Neuron (in vitro differentiated cells): ENCODE measurements at regions not wholly inside any gene's neighbourhood (a gene's known extent, or its start where the extent isn't known, plus 50 kb on each side); places are given as distances from the start of the nearest gene placed in this dataset.

Experiments
- H2AFZ ChIP-seq: one replicate; pipeline ENCODE4 v1.6.1; 2013; ENCODE audit warnings: low read depth, mild to moderate bottlenecking, inconsistent platforms, low read length, moderate library complexity
- H3K27me3 ChIP-seq: one replicate; pipeline ENCODE4 v1.6.1; 2013; ENCODE audit warnings: low read length; ENCODE audit not compliant: insufficient read depth
- H3K36me3 ChIP-seq: one replicate; pipeline ENCODE4 v1.6.1; 2013; ENCODE audit warnings: low read length; ENCODE audit not compliant: insufficient read depth
- H3K4me1 ChIP-seq: one replicate; pipeline ENCODE4 v1.6.1; 2013; ENCODE audit warnings: low read length; ENCODE audit not compliant: insufficient read depth
- H3K4me3 ChIP-seq: 2 replicates; pipeline ENCODE4 v1.5.1; 2013; ENCODE audit warnings: mild to moderate bottlenecking, low read length, moderate library complexity
- H3K9me3 ChIP-seq: one replicate; pipeline ENCODE4 v1.6.1; 2013; ENCODE audit warnings: low read length

- H3K36me3 ChIP-seq: no peaks in the 10 kb centered on the region
- H3K9me3 ChIP-seq: no peaks in the 10 kb centered on the region
- H2AFZ ChIP-seq: no peak overlapping the region
- no peak overlapping the region for H3K4me3 ChIP-seq
- H3K27me3 ChIP-seq: no peaks in the 10 kb centered on the region
- H3K4me1 ChIP-seq: no peaks in the 10 kb centered on the region
Measured at GRCh38 chr5:96576876-96577275, 85.3 kb upstream of the CAST start.

- no peaks in the 10 kb centered on the region for H3K27me3 ChIP-seq
Measured at GRCh38 chr5:96577909-96578308, 84.3 kb upstream of the CAST start.

GRCh38 chr5:96579711-96580110, 82.5 kb upstream of the CAST start:
- H3K9me3 ChIP-seq: no peaks in the 10 kb centered on the region
- no peaks in the 10 kb centered on the region for H3K36me3 ChIP-seq
- H3K4me3 ChIP-seq: no peak overlapping the region
- no peak overlapping the region for H2AFZ ChIP-seq
- no peaks in the 10 kb centered on the region for H3K27me3 ChIP-seq
- H3K4me1 ChIP-seq: peaks cover 6% of the 10 kb centered on the region

More at GRCh38 chr5:96577909-96578308, 84.3 kb upstream of the CAST start:
- Histone ChIP-seq H3K4me1 (peaks cover 6% of the 10 kb centered on the region), H3K36me3 (no peaks in the 10 kb centered on the region), H2AFZ (no peak overlapping the region), H3K9me3 (no peaks in the 10 kb centered on the region), H3K4me3 (no peak overlapping the region)

- no peak overlapping the region for H2AFZ ChIP-seq
- H3K36me3 ChIP-seq: no peaks in the 10 kb centered on the region
- H3K9me3 ChIP-seq: no peaks in the 10 kb centered on the region
- no peak overlapping the region for H3K4me3 ChIP-seq
- H3K4me1 ChIP-seq: peaks cover 6% of the 10 kb centered on the region
- no peaks in the 10 kb centered on the region for H3K27me3 ChIP-seq
Measured at GRCh38 chr5:96582343-96582742, 79.8 kb upstream of the CAST start.

DNA sequence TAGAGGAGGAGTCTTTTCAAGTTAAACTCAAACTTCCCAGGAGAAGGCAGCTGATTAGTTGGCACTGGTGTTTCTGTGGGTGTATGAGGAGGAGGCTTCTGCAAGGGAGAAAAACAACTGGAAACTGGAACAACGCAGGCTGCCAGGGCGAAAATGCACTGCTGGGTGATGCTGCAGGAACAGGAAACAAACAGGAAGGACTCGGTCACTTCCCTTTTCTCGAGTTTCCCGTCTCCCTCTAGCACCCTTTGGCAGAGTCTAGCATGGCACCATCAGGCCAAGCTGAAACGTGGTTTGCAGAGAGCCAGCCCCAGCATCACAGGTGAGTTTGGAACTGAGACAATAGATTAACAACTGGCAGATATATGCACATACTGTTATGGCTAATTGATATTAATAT, 77.5 kb upstream of the CAST start:
- Histone ChIP-seq H3K27me3 (no peaks in the 10 kb centered on the region), H3K4me3 (no peak overlapping the region), H3K4me1 (peaks cover 6% of the 10 kb centered on the region), H3K9me3 (no peaks in the 10 kb centered on the region), H2AFZ (no peak overlapping the region), H3K36me3 (no peaks in the 10 kb centered on the region)

DNA sequence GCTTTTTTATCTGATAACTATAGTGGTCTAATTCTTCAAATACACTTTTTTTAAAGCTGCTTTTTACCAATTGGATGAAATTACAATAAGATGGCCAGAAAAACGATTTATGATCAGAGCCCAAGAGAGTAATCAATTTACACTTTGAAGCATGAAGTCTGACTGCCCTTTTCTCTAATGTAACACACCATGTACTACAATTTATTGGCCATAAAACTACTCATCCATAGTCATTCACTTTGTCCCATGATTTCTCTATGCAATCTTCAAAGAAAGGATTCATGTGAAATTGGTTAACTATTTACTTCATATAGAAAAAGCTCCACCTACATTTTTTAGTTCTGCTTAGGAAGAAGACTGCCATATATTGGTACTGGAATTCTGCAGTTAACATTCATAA, 73.6 kb upstream of the CAST start:
- Histone ChIP-seq H3K36me3 (no peaks in the 10 kb centered on the region), H3K4me1 (no peaks in the 10 kb centered on the region), H3K9me3 (no peaks in the 10 kb centered on the region), H2AFZ (no peak overlapping the region), H3K4me3 (no peak overlapping the region), H3K27me3 (no peaks in the 10 kb centered on the region)

DNA sequence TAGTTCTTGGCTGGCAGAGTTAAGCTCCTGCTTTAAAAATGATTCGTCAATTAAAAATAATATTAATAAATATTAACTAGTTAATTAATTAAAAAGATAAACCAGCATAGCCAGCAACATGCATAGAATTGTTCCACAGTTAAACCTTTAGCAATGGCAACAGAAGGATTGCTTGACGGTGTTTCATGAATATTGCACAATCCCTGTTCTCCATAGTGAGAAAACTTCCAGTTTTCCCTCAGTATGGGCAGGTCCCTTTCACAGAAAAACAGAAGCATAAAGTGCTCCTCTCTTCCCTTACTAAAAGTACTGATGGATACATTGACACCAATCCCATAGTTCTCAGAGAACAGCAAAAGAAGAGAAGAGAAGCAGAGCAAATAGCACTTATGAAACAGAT, 71.4 kb upstream of the CAST start:
- H3K4me1 ChIP-seq: no peaks in the 10 kb centered on the region
- H3K27me3 ChIP-seq: no peaks in the 10 kb centered on the region
- H3K9me3 ChIP-seq: no peaks in the 10 kb centered on the region
- H3K36me3 ChIP-seq: no peaks in the 10 kb centered on the region
- H2AFZ ChIP-seq: no peak overlapping the region
- H3K4me3 ChIP-seq: no peak overlapping the region

DNA sequence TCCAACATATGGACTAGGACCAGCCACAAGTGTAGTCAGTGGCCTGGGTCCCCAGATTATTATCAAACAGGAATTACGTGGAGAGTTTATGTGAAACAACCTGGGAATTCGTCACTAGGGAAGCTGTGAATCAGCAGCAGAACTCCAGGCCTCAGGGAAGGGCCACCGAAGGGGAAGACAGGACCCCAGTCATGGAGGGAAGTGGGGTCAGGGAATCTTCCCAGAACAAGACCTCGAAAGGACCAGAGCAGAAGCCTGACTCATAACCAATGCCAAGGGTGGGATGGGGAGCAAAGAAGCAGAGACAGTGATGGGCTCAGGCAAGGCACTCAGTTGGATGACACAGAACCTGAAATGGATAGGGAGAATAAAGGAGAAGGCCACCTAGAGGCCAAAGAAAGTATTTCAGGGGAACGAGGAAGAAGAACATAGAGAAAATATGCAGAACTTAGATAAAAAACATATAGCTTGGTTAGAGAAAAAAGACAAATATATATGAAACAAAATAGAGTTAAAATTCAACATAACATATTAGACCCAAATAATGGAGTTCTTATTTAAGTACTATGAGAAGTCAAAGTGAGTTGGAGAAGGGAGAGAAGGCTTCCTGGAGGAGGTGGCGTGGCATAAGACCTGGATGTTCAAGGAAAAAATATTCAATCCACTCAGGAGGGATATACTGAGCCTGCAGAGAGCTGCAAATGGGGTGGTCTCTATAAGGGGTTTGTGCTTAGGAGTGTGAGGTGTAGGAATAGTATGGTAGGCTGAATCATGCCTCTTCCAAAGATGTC, 66.7 kb upstream of the CAST start:
- no peaks in the 10 kb centered on the region for H3K4me1 ChIP-seq
- no peaks in the 10 kb centered on the region for H3K27me3 ChIP-seq
- no peaks in the 10 kb centered on the region for H3K9me3 ChIP-seq
- H2AFZ ChIP-seq: no peak overlapping the region
- H3K36me3 ChIP-seq: no peaks in the 10 kb centered on the region
- no peak overlapping the region for H3K4me3 ChIP-seq

GRCh38 chr5:96597438-96598020, 64.6 kb upstream of the CAST start:
- H2AFZ ChIP-seq: no peak overlapping the region
- no peaks in the 10 kb centered on the region for H3K9me3 ChIP-seq
- no peaks in the 10 kb centered on the region for H3K36me3 ChIP-seq
- peaks cover 3% of the 10 kb centered on the region for H3K27me3 ChIP-seq
- H3K4me3 ChIP-seq: no peak overlapping the region
- peaks cover 2% of the 10 kb centered on the region for H3K4me1 ChIP-seq

GRCh38 chr5:96601200-96601599, 61.0 kb upstream of the CAST start:
- peaks cover 2% of the 10 kb centered on the region for H3K4me1 ChIP-seq
- no peaks in the 10 kb centered on the region for H3K9me3 ChIP-seq
- H2AFZ ChIP-seq: no peak overlapping the region
- peaks cover 13% of the 10 kb centered on the region for H3K27me3 ChIP-seq
- no peak overlapping the region for H3K4me3 ChIP-seq
- no peaks in the 10 kb centered on the region for H3K36me3 ChIP-seq

GRCh38 chr5:96601715-96602244, 60.4 kb upstream of the CAST start:
- Histone ChIP-seq H2AFZ (no peak overlapping the region), H3K27me3 (peaks cover 13% of the 10 kb centered on the region), H3K36me3 (no peaks in the 10 kb centered on the region), H3K9me3 (no peaks in the 10 kb centered on the region), H3K4me1 (peaks cover 2% of the 10 kb centered on the region), H3K4me3 (no peak overlapping the region)

DNA sequence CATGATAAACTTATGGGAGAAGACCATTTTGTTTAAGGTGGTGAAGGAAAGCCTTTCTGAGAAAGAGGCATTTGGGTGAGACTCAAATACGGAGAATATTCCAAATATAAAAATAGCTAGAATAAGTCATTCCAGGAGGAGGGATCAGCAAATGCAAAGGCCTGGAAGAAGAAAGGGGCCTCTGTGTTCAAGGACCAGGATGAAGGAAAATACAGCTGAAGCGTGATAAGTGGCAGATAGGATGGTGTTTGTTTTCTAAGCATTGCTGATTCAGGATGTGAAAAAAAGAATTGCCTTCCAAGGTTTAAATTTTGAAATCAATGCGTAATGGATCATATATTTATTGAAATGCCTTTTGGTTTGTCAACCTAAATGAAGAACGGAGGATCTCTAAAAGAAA, 59.4 kb upstream of the CAST start:
- Histone ChIP-seq H3K36me3 (no peaks in the 10 kb centered on the region), H3K4me3 (no peak overlapping the region), H2AFZ (no peak overlapping the region), H3K4me1 (peaks cover 2% of the 10 kb centered on the region), H3K9me3 (no peaks in the 10 kb centered on the region), H3K27me3 (peaks cover 13% of the 10 kb centered on the region)

DNA sequence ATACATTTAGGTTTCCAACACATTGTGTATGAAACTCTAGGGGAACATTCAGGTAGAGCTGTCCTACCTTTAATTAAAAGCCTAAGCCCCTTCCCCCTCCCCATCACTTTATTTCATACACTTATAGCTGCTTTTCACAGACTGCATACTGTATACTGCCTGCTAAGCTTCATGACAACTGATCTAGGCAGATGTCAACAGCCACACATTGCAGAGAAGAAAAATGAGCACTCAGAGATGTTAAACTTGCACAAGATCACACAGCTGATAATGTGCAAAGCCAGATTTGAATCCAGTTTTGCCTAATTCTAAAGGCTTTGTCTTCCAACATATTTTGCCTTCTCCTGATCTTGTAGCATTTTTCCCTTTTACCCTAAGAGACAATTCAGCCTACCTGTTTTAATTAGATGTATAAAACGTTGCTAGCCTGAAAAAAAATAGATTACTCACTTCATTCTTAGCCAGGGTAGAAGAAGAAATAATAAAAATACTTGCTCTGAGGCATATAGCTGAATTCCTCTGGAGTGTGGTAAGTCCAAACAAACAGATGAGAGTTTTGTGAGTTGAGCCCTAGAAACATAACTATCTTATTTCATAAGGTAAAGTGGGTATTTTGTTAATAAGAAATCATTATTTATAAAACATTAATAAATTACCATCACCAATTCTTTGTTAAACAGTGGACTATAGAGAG, 56.9 kb upstream of the CAST start:
- no peak overlapping the region for H3K4me3 ChIP-seq
- no peak overlapping the region for H2AFZ ChIP-seq
- H3K27me3 ChIP-seq: peaks cover 13% of the 10 kb centered on the region
- H3K4me1 ChIP-seq: peaks cover 2% of the 10 kb centered on the region
- H3K36me3 ChIP-seq: no peaks in the 10 kb centered on the region
- H3K9me3 ChIP-seq: no peaks in the 10 kb centered on the region
